IPS DF 19.7 (cell line): ENCODE measurements at regions not wholly inside any gene's neighbourhood (a gene's known extent, or its start where the extent isn't known, plus 50 kb on each side); places are given as distances from the start of the nearest gene placed in this dataset.

ENCODE experiments used
- DNase-seq: peaks from one replicate; pipeline ENCODE4 v3.0.0-alpha.2; 2013; ENCODE audit warnings: low read depth, low spot score

DNA sequence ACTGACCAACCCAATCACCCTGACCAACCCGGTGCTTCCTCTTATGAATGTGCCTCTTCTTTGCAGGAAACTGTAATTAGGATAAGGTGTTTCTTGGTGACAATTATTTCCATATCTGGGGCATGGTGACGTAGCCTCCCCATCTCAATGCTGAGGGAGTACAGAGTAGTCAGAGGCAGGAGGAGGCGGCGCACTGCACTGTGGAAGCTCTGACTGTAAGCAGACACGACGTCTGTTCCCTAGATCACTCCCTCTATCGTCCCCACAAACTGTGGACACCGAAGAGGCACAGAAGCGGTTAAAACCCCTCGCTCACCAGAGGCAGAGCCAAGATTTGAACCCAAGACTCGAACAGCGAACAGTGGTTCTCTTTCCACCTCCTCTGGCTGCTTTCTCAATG, 231.0 kb upstream of the IGF1R start:
- DNase-seq = no peak

DNA sequence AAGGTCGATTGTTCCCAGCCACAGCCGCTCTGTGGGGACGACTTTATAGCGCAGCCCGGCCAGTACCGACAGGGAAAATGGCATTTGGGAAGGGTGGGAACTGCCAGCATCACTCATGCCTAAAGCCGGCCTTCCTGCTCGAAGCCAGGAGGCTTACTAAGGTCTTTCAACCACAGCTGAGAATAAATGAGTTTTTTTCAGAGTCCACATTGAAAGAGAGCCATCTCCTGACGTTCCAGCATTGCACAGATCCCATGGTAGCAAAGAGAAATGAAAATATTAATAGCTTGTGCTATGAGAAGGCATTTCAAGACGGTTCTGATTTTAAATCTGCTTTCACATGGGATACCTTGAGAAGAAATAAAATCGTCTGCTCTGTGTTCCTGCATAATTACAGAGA, 230.2 kb upstream of the IGF1R start:
- no peak for DNase-seq

DNA sequence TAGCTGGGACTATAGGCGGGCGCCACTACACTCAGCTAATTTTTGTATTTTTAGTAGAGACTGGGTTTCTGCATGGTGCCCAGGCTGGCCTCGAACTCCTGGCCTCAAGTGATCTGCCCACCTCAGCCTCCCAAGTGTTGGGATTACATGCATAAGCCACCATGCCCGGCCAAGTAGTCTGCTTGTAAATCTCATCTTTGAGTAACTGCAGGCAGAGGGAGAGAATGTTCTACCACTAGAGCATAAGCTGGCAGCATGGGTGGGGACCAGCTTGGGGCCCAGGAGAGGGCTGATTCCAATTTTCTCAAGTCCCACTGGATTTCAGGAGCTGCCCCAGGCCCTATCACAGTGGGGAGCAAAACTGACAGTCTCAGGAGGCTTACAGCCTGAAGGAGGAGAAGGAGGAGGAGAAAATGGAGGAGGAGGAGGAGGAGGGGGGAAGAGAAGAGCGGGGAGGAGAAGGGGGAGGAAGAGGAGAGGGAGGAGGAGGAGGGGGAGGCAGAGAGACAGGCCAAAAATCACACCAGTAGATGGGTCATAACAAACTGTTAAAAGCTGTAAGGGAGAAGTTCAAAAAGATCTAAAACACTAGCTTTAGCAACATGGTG, 229.1 kb upstream of the IGF1R start:
- DNase-seq = no peak

DNA sequence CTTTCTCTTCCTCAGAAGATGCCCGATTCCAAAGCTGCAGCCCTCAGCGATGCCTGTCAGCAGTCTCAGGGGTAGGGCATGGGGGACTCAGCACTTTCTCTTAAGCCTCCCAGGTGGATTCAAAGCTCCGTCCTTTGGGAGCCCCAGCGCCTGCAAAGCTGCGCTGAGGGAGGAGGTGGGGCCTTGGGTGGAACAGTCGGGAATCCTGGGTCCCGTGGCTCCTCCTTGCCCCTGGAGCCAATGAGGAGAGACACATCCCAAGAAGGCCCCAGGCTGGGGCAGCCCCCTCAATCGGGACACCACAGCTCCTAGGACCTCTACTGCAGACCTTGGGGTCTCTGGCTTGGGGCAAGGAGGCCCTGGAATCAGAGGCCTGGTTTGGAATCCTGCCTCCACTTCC, 227.5 kb upstream of the IGF1R start:
- DNase-seq = no peak

DNA sequence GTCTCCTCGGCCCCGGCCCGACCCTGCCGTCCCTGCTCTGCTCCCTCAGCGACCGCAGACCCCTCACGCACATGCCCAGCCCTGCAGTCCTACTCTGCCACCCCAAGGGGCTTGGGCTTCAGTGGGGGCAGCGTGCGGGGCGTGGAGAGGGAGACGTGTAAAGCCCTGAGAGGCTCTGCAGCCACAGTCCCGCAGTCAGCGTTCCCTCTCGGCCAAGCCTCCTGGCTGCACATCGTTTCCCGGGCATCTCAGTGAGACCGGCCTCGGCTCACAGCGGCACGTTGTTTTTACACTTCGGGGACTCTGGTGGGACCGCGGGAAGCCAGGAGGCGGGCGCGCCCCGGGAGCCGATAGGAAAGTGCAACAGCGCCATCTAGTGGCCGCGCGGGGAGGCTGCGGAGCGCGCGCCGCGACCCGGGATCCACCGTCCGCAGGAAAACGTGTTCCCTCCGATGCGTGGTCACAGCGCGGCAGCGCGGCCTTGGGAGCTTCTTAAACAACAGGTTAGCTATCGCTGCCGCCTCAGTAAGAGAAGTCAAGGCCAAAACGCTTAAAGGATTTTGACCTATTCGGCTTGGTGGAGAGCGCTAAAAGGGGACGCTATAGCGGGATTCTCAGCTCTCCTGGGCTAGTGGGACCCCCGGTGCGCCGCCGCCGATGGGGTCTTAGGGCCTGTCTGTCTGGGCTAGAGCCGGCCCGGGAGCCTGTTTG, 226.8 kb upstream of the IGF1R start:
- DNase-seq = no peak

DNA sequence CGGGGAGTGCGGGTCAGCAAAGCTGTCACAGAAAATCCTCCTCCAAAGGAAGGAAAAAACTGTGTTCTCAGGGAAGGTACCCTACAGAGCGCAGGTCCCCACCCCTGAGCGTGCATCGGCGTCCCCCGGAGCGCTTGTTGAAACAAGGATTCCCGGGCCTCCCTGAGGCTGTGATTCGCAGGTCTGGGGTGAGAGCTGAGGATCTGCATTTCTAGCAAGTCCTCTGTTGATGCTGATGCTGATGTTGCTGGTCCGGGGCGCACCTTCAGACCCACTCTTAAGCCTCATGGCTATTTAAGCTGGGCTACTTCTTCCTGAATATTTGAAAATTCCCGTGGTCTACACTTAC, 226.2 kb upstream of the IGF1R start:
- DNase-seq = no peak

DNA sequence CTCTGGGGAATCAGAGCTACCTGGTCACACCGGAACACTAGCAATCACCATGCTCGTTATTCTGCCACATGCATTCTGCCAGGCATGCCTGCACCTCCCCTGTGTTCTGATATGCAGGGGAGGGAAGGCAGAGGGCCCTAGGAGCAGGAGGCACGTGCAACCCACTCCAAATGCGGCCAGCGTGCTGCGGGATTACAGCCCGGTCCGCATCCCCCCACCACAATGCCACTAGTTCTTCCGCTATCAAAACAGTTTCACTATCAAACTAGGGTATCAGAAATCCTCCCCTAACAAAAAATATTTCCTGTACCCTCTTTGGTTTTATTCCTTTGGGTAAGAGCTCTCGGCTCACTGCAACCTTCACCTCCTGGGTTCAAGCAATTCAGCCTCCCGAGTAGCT, 223.2 kb upstream of the IGF1R start:
- no peak for DNase-seq

DNA sequence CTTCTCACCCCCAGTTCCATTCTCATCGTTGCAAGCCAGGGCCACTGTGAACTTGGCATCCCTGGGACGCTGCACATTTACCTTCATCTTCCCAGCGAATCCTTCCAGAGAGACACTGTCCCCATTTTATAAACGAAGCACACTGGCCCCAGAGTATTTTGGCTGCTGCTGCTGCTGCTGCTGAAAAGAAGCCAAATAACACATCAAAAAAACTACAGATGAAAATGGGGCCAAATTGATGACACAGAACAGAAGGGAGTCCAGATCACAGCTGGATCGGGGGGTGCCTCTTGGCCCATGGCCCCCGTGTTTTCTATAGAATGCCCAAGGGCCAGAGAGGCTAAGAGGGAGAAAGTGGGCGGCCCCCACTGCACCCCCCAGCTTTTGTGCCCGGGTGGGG, 221.0 kb upstream of the IGF1R start:
- no peak for DNase-seq

DNA sequence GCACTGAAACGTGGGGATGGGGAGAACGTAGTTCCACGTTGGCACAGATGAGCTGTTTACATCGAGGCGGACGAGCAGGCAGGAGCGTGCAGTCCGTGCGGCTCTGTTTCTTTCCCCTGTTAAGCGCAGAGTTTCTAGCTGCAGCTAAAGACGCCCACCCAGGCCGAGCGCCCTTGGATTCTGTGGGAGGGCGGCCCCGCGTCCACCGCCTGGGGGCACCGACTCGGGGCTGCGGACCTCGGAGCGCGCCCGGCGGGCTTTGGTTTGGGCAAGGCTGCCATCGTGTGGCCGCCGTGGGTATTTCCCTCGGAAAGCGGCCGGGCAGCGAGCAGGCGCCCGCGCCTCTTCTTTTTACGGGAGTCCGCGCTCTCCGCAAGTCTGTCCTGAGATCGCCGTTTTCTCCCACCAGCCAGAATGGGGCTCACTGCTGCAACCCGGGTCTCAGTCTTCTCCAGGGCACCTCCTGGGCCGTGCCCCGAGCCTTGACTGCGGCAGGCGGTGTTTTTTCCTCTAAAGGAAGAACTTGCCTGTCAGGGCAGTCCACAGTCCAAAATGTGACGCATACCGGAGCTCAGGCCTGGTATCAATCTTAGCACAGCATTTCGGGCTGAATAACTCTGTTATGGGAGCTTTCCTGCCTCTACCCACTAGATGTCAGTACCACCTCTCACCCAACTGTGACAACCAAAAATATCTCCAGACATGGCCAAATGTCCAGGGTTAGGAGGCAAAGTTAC, 219.9 kb upstream of the IGF1R start:
- no peak for DNase-seq

DNA sequence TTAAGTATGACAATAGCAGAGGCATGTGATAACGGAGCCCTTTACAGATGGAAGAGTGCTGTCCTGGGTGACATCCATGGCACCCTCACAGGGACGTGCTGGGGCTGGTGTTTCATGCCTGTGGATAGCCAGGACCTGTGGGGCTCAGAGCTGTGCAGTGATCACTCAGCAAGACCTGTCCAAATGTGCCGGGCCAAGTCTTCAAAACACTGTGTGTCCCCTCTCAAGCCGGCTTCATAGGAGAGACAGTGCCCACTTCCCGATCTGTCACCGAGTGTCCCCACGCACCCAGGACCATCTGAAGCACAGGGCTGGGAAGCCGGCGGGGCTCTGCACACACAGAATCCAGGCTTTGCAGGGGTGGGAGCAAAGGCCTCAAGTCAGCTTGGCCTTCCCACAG, 217.2 kb upstream of the IGF1R start:
- no peak for DNase-seq

DNA sequence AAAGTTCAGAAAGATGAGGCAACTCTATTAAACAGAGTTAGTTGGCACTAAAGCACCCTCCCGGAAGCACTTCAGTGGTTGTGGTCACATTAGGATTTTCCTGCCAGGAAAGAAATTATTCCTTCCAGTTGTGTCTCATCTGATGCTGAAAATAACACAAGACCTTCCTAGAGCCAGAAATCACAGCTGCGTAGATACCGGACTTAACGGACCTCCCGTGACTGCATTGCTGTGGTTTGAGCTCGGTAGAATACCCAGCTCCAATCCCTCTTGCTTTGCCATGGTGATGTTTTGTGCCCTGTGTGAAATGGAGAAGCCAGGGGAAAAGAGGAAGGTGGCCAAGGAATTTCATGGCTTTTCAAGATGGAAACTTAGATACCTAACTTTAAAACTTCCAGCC, 215.0 kb upstream of the IGF1R start:
- no peak for DNase-seq

DNA sequence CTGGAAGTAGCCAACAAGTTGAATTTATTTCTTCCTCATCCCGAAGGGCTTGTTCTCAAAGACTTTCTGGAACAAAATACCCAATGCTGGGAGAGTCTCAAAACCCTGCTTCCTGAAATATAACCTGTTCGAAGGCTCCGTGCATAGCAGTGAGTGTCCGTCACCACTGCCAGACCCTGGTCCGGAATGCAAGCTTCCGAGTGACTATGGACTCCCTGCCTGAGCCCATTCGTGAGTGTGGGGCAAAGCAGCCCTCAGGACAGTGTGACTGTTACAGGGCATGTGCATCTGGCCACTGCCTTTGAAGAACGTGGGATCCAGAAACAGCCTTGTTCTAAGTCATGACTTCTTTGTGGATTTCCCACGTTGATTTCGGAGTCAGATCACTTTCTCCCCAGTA, 214.5 kb upstream of the IGF1R start:
- DNase-seq = no peak

DNA sequence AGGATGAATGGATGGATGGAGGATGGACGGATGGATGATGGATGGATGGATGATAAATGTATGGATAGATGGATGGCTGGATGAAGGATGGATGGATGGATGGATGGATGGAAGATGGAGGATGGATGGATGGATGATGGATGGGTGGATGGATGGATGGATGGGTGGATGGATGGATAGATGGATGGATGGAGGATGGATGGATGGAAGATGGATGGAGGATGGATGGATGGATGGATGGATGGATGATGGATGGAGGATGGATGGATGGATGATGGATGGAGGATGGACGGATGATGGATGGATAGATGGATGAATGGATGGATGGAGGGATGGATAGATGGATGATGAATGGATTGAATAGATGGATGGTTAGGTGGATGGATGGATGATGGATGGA, 210.6 kb upstream of the IGF1R start:
- DNase-seq = no peak

DNA sequence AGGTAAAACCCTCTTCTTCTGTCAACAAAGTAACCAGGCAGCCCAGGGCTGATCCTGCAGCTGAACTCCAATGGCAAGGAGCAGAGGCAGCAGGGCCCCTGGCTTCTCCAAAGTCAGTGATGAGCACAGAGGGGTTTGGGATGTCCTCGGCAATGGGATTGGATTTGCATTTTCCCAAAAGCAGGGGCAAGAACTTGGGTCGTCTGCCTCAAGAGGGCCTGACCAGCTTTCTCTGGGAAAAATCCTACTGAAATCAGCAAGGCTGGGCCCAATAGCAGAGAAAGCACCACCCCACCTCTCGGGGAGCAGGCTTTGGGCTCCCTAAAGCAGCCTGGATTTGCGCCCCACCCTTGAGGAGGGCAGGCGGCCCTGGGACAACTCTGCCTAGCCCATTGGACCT, 210.0 kb upstream of the IGF1R start:
- DNase-seq = no peak

DNA sequence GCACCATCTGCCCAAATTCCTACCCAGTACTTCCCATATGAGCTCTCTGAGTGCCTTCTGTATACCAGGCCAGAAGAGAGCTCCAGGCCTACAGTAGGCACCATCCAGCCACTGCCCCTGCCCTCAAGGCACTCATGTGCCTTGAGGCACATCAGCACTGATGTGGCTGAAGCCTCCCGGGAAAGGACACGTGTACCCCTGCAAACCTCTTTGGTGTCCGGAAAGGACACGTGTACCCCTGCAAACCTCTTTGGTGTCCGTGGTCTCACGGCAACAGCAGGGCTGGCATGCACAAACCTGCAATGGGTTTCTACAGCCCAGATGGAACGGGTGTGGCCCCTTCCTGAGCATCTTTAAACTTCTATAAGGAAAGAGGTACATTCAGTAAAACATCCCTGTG, 209.4 kb upstream of the IGF1R start:
- DNase-seq = no peak

DNA sequence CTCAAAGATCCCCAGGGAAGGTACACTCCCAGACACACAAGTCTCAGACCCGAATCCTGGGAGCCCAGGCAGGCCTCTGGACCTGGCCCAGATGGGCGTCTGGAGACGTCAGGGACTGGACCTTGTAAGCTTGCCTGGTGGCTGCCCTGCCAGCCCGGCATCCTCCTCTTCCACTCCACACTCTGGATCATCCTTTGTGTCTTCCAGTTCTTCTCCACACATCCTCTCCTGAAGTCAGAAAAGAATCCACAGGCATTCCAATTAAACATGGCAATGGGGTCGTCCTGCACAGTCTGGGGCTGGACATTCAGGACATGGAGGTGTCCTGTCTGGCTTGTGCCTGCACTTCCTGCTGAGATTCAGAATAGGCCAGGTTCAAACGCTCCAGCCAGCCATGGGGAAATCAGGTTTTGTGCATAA, 208.8 kb upstream of the IGF1R start:
- no peak for DNase-seq

DNA sequence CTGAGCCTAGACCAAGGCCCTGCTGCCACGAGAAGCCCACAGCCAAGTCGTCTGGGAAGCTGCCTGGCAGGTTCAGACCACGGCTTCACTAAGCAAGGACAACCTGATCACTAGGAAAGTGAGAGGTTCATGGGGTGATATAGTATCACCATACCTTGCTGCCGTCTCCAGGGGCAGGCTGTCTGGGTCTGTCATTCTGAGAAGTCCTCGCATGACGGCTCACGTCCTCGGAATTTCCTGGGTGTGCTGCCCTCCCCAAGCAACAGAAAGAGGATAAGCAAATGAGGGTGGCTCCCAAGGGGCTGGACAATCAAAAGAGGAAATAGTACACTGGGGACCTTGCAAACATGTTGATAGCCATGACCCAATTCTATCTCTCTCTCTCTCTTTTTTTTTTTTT, 207.4 kb upstream of the IGF1R start:
- DNase-seq = no peak

DNA sequence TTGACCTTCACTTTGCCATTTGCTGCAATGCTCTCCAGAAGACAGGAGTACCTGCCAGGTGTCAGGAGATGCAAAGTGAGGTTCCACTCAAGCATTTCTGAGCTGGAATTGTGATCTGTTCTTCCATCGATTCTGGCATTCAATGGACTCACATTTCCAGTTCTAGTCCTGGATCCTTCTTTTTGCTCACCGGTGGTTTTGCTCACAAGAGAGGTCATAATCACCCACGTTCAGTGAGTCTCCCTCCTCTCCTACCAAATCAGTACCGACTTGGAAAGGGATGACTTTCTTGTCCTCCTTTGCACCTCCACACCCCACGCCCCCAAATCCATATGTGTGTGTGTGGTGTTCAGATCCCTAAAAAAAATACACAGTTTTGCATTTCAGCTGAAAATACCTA, 206.7 kb upstream of the IGF1R start:
- no peak for DNase-seq

DNA sequence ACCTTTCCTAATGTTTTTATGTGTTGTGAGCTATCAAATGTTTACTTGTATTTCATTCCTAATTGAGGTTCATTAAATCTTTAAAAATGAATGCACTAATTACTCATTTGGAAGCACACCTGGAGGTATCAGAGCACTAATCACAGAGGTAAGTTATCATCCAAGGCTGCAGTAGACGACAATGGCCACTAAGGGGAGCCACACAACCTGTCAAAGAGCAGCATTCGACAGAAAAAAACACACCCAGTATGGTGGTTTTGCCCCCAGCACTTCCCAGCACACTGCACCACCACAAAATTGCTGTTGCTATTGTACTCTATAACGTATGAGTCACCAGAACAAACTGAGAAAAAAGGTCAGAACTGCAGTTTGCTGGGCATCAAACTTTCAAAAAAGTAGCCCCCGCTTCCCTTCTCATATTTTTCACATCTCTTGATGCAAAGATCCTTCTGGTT, 205.9 kb upstream of the IGF1R start:
- no peak for DNase-seq

DNA sequence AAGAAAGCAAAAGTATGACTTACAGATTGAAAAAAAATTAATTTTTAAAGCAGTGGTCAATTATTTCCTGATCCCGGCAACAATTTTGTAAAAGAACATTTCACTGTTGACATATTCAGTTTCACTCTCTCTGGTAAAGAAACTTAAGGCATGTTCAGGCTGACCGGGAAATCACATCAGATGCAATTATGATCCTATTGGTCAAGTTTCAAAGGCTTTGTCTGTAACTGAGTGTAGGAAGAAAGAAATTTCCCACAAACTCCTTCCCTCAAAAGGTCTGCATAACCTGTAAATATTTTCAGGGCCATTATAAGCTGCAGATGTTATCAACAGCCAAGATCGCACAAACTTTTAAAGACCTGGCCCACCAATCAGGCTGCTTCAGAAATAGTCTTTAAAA, 205.4 kb upstream of the IGF1R start:
- DNase-seq = no peak

DNA sequence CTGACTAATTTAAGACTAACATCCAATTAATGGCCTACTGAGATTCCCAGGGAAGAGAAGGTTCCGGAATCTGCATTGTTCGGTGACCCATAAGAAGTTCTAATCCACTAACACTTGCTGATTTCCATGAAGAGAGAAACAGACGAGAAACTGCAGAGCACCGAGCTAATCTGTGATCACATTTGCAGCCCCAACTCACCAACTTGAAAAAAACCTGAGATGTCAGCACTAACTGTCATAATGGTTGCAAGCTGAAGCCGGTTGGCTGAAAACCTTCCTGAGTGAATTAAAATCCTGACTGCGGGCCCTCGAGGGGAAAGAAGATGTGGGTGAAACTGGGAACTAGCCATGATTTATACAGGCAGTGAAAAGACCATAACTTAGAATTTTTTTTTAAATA, 204.8 kb upstream of the IGF1R start:
- no peak for DNase-seq

DNA sequence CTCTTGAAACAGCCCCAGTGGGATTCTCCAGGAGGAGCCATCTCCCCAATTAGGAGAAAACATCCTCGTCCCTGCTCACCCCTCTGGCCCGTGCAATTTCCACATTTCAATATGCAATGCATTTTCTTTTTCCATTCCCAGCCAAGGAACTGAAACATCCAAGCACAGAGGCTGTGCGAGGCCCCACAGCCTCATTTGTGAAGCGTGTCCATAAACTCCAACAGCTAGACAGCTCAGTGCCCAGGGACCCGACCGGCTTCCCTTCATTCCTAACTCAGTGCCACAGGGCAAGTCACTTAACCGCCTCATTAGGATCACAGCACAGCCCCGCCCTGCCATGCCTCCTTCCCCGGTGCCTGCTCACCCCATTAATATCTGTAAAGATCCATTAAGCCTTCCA, 204.2 kb upstream of the IGF1R start:
- DNase-seq = no peak

DNA sequence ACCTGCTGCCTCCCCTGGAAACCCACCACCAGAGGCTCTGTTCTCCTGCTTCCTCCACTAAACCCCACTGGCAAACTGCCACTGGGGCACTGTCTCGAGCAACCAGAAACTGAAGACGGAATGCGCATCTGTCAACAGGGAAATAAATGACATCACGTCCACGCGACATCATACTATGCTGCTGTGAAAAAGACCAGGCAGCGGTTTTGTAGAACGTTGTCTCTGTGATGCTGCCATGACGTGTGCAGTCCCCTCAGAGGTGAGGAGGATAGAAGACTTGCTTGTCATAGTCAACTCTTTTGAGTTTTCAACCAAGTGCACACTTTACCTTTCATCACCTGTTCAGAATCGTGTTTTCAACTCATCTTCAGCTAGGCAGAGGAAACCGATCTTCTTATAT, 203.0 kb upstream of the IGF1R start:
- no peak for DNase-seq
